WTC11 (cell line): ENCODE measurements at regions not wholly inside any gene's neighbourhood (a gene's known extent, or its start where the extent isn't known, plus 50 kb on each side); places are given as distances from the start of the nearest gene placed in this dataset.

Experiments used
- ATF2 ChIP-seq: sonication (generic); formaldehyde crosslinking; IDR thresholded peaks from 2 replicates; pipeline ENCODE4 v1.8.1; 2022; ENCODE audit warnings: low read depth, missing genetic modification reagents, borderline replicate concordance
- CREM ChIP-seq: sonication (generic); formaldehyde crosslinking; IDR thresholded peaks from 2 replicates; pipeline ENCODE4 v1.8.1; 2022; ENCODE audit warnings: mild to moderate bottlenecking, missing genetic modification reagents, moderate library complexity
- ETV6 ChIP-seq: sonication (generic); formaldehyde crosslinking; IDR thresholded peaks from 2 replicates; pipeline ENCODE4 v1.8.1; 2022; ENCODE audit warnings: mild to moderate bottlenecking, missing genetic modification reagents
- FOXK1 ChIP-seq: sonication (generic); formaldehyde crosslinking; IDR thresholded peaks from 2 replicates; pipeline ENCODE4 v1.8.0; 2022; ENCODE audit warnings: mild to moderate bottlenecking, moderate library complexity, missing genetic modification reagents
- HMGXB4 ChIP-seq: sonication (generic); formaldehyde crosslinking; IDR thresholded peaks from 2 replicates; pipeline ENCODE4 v1.8.1; 2023; ENCODE audit warnings: mild to moderate bottlenecking, moderate library complexity, missing genetic modification reagents
- NR2C2 ChIP-seq: sonication (generic); formaldehyde crosslinking; IDR thresholded peaks from 2 replicates; pipeline ENCODE4 v1.8.0; 2022; ENCODE audit warnings: mild to moderate bottlenecking, missing genetic modification reagents
- SMAD3 ChIP-seq: sonication (generic); formaldehyde crosslinking; IDR thresholded peaks from 2 replicates; pipeline ENCODE4 v1.8.0; 2022; ENCODE audit warnings: missing genetic modification reagents, mild to moderate bottlenecking, borderline replicate concordance
- SP1 ChIP-seq: sonication (generic); formaldehyde crosslinking; conservative IDR thresholded peaks from 2 replicates; pipeline ENCODE4 v1.8.1; 2022; ENCODE audit warnings: missing genetic modification reagents
- TEAD4 ChIP-seq: sonication (generic); formaldehyde crosslinking; IDR thresholded peaks from 2 replicates; pipeline ENCODE4 v1.8.0; 2022; ENCODE audit warnings: mild to moderate bottlenecking, missing genetic modification reagents
- TF ChIP-seq, protein P1 (sequence below): fragments of 200-600 bp; IDR thresholded peaks from 2 replicates; pipeline ENCODE4 v1.8.0; 2022; ENCODE audit warnings: antibody characterized with exemption
- TF ChIP-seq, protein P2 (sequence below): sonication (generic); formaldehyde crosslinking; IDR thresholded peaks from 2 replicates; pipeline ENCODE4 v1.8.1; 2022; ENCODE audit warnings: low read depth, mild to moderate bottlenecking, moderate library complexity, missing genetic modification reagents, borderline replicate concordance

DNA sequence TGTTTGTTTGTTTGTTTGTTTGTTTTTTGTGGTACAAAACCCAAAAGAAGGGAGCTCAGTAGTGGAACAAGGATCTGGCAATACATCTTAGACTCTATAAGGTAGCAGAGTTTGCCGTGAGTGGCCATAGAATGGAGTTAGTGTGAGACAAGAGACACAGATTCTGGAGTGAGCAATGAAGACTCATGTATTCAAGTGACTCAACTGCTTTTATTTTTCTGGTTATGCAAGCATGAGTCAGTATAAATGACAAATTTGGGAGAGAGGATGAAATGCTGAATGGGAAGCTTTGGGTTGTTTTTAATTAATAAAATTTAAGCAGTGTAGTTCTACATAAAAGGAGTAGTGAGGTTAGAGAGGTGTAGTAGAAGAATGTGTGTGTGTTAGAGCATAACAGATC is 143.6 kb upstream of the ANO5 start:
- TF ChIP-seq, protein P1, sequence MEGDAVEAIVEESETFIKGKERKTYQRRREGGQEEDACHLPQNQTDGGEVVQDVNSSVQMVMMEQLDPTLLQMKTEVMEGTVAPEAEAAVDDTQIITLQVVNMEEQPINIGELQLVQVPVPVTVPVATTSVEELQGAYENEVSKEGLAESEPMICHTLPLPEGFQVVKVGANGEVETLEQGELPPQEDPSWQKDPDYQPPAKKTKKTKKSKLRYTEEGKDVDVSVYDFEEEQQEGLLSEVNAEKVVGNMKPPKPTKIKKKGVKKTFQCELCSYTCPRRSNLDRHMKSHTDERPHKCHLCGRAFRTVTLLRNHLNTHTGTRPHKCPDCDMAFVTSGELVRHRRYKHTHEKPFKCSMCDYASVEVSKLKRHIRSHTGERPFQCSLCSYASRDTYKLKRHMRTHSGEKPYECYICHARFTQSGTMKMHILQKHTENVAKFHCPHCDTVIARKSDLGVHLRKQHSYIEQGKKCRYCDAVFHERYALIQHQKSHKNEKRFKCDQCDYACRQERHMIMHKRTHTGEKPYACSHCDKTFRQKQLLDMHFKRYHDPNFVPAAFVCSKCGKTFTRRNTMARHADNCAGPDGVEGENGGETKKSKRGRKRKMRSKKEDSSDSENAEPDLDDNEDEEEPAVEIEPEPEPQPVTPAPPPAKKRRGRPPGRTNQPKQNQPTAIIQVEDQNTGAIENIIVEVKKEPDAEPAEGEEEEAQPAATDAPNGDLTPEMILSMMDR = no peak
- no peak for TF ChIP-seq HMGXB4 (CRISPR knock-in tag)
- TF ChIP-seq SMAD3 = no peak
- TF ChIP-seq NR2C2 (CRISPR knock-in tag) = no peak
- TF ChIP-seq ETV6 = no peak
- no peak for TF ChIP-seq FOXK1 (CRISPR knock-in tag)
- TF ChIP-seq ATF2 (CRISPR knock-in tag) = no peak
- TF ChIP-seq TEAD4 (CRISPR knock-in tag) = no peak
- TF ChIP-seq SP1 = no peak
- TF ChIP-seq, protein P2, sequence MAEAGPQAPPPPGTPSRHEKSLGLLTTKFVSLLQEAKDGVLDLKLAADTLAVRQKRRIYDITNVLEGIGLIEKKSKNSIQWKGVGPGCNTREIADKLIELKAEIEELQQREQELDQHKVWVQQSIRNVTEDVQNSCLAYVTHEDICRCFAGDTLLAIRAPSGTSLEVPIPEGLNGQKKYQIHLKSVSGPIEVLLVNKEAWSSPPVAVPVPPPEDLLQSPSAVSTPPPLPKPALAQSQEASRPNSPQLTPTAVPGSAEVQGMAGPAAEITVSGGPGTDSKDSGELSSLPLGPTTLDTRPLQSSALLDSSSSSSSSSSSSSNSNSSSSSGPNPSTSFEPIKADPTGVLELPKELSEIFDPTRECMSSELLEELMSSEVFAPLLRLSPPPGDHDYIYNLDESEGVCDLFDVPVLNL (CRISPR knock-in tag) = no peak
- no peak for TF ChIP-seq CREM
